ENCODE measurements at regions not wholly inside any gene's neighbourhood (a gene's known extent, or its start where the extent isn't known, plus 50 kb on each side); places are given as distances from the start of the nearest gene placed in this dataset.

GRCh38 chr16:79269211-79269863, 331.2 kb downstream of the MAF start:
- no peak for ATAC-seq
- intact Hi-C loops (cut with DNase I), result no loop called here
- no peak overlapping the region for H3K27ac ChIP-seq
- H3K27me3 ChIP-seq (ENCODE audit: low read depth), result no peaks in the 10 kb centered on the region
- no peaks in the 10 kb centered on the region for H3K4me1 ChIP-seq
- no peak overlapping the region for H3K4me3 ChIP-seq
- no peak for DNase-seq
- no peak for TF ChIP-seq CTCF (IDR thresholded peaks at IDR 0.05)
- no peaks in the 10 kb centered on the region for H3K36me3 ChIP-seq
- H3K9me3 ChIP-seq, result no peaks in the 10 kb centered on the region

- H3K4me3 ChIP-seq, result no peak overlapping the region
- no peaks in the 10 kb centered on the region for H3K36me3 ChIP-seq
- H3K9me3 ChIP-seq, result no peaks in the 10 kb centered on the region
- H3K27me3 ChIP-seq (ENCODE audit: low read depth), result no peaks in the 10 kb centered on the region
- no peak overlapping the region for H3K27ac ChIP-seq
- DNase-seq (no peak), ATAC-seq (no peak)
- intact Hi-C loops (cut with DNase I), result no loop called here
- no peak for TF ChIP-seq CTCF (IDR thresholded peaks at IDR 0.05)
- no peaks in the 10 kb centered on the region for H3K4me1 ChIP-seq
Observed at GRCh38 chr16:79267781-79268180, 332.8 kb downstream of the MAF start.

GRCh38 chr16:79267146-79267545, 333.4 kb downstream of the MAF start:
- ATAC-seq (no peak), DNase-seq (no peak)
- intact Hi-C loops (cut with DNase I), result no loop called here
- TF ChIP-seq CTCF (IDR thresholded peaks at IDR 0.05), result no peak
- no peaks in the 10 kb centered on the region for H3K4me1 ChIP-seq
- no peak overlapping the region for H3K27ac ChIP-seq
- no peaks in the 10 kb centered on the region for H3K9me3 ChIP-seq
- H3K4me3 ChIP-seq, result no peak overlapping the region
- H3K36me3 ChIP-seq, result no peaks in the 10 kb centered on the region
- no peaks in the 10 kb centered on the region for H3K27me3 ChIP-seq (ENCODE audit: low read depth)

- ATAC-seq (no peak), DNase-seq (no peak)
- no peaks in the 10 kb centered on the region for H3K9me3 ChIP-seq
- no peak overlapping the region for H3K27ac ChIP-seq
- TF ChIP-seq CTCF (IDR thresholded peaks at IDR 0.05), result no peak
- no peaks in the 10 kb centered on the region for H3K36me3 ChIP-seq
- intact Hi-C loops (cut with DNase I), result no loop called here
- H3K4me1 ChIP-seq, result no peaks in the 10 kb centered on the region
- H3K27me3 ChIP-seq (ENCODE audit: low read depth), result no peaks in the 10 kb centered on the region
- H3K4me3 ChIP-seq, result no peak overlapping the region
Observed at GRCh38 chr16:79265701-79266100, 334.8 kb downstream of the MAF start.

- ATAC-seq (no peak), DNase-seq (no peak)
- Histone ChIP-seq H3K4me3 (no peak overlapping the region), H3K27ac (no peak overlapping the region), H3K36me3 (no peaks in the 10 kb centered on the region), H3K4me1 (no peaks in the 10 kb centered on the region), H3K9me3 (no peaks in the 10 kb centered on the region), H3K27me3 (ENCODE audit: low read depth) (no peaks in the 10 kb centered on the region)
- TF ChIP-seq CTCF (IDR thresholded peaks at IDR 0.05), result no peak
- intact Hi-C loops (cut with DNase I), result no loop called here
Observed at GRCh38 chr16:79265196-79265595, 335.3 kb downstream of the MAF start.
